HG03280 (cell line): ENCODE measurements at regions not wholly inside any gene's neighbourhood (a gene's known extent, or its start where the extent isn't known, plus 50 kb on each side); places are given as distances from the start of the nearest gene placed in this dataset.
"Not testable (repeated sequence)": the region's sequence is repeated elsewhere in the genome, so short reads cannot be mapped to it uniquely, and the experiment has no call there.

Source experiments
- ATAC-seq: cut with Tn5 transposase; IDR thresholded peaks from one replicate; pipeline ENCODE4 v1.9.1; 2021; ENCODE audit warnings: mild to moderate bottlenecking, moderate library complexity; ENCODE audit not compliant: unreplicated experiment

DNA sequence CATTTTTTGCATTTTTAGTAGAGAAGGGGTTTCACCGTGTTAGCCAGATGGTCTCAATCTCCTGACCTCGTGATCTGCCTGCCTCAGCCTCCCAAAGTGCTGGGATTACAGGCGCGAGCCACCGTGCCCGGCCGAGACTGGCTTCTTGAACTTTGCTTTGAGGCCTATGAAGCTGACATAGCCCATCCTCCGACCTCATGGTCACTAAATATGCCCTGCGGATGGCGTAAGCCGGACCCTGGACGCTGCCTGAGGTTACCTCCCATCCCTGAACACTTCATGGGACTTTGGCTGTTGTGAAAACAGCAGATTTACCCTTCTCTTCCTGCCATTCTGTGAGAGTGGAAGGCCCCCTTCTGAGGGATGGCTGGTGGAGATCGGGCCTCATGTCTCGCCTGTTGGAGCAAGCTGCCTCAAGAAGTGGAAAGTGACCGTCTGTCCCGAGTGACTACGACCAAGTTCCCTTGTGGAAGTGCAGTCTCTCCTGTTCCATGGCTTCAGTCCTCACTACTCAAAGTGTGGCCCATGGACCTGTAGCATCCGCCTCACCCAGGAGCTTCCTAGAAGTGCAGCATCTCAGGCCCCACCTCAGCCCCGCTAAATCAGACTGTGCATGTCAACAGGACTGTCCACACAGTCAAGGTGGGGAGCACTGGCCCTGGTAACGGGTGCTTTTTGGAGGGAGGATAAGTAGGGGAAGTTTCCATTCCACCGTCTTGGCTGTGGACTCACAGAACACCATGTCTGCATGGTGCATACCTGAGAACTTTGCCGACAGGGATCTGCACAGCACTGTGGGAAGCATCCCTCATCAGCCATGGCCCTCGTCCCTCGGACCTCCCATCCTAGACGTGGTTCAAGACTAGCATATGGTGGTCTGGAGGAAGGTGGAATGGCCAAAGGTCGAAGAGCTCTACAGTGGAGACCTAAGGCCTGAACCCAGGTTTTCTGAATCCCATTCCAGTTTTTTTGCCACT lies 210.5 kb upstream of the SHH start:
- no peak for ATAC-seq

DNA sequence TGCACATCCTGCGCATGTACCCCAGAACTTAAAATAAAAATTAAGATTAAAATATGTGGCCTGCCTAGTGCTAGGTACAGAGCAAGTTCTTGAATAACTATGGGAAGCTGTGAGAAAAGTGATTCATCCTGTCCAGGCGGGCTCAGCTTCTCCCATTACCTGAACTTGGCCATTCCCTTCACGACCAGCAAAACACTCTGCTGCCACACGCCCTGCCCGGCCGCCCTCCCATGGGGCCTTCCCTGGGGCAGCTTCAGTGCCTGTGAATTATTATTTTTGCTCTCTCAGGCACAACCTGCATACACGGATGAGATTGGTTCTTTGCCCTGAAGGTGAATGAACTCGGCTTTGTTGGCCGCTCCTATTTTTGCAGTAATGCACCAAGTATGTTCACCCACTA lies 209.2 kb upstream of the SHH start:
- no peak for ATAC-seq

DNA sequence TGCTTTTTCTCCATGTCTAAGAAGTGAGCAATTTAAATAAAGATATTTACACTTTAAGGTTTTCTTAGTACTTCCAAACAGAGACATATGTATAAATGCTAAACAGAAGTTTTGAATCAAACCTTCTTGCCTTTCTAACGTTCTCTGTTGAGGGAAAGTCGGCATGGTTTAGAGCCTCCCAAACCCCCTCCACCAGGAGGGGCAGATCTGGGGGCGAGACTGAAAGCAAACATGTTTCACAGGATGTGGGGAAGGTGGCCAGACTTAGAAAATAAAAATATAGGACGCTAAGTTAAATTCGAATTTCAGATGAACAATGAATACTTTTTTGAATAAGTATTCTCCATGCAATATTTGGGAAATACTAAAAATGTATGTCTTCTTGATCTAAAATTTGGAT lies 208.3 kb upstream of the SHH start:
- ATAC-seq = no peak

DNA sequence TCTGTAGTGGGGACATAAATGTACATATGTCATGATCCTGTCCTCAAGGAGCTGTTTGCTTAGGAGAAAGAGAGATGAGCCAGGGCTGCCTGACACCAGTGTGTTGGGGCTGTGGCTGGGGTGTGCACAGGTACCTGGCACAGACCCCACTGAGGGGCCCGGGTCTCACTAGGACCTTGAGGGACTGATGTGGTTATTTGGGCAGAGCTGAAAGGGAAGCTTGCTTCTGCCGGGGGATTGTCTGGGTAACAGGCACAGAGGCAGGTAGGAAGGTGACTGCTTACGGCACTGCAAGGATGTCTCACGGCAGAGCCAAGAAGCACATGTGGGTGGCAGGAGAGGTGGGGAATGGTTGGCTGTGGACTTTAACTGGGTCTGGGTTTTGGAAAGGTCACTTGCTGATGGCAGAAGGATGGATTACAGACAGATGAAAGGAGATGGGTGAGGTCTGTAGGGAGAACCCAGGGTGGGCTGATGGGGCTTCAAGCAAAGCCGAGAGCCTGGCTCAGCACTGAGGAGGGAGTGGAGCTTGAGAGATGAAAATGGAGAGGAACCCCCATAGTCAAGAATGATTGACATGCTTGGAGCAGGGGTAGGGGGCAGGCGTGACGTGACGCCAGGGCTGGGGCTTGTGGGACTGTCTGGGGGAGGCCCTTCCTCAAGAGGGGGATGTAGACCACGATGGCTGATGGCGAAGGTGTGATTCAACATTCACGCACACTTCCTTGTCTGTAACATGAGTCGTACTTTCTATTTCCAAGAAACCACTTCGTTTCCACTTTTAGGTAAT lies 207.7 kb upstream of the SHH start:
- no peak for ATAC-seq

- no peak for ATAC-seq
Measured at GRCh38 chr7:156019308-156019707, 207.0 kb upstream of the SHH start.

- ATAC-seq = no peak
Measured at GRCh38 chr7:156017916-156018700, 205.8 kb upstream of the SHH start.

DNA sequence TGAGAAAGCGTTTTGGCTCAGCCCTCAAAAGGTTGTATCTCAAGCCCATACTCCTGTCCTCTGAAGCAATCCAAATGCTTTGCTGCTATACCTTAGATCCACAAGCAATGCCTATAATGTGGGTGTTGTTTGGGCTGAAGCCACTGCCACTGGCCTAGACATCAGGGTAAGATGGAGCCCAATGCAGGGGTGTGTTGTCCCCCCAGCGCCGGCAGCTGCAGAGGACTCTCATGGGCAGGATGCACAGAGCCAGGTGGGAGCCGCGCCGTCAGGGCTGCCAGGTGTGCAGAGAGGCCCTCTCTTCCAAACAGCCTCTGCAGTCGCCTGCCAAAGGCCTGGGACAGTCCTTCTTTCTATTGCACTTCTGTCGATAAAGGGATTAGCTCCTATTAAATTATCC lies 205.2 kb upstream of the SHH start:
- no peak for ATAC-seq

- no peak for ATAC-seq
Measured at GRCh38 chr7:156015237-156016020, 203.2 kb upstream of the SHH start.

GRCh38 chr7:156014808-156015207 lies 202.5 kb upstream of the SHH start:
- ATAC-seq = no peak

GRCh38 chr7:156014201-156014600 lies 201.9 kb upstream of the SHH start:
- ATAC-seq = no peak

GRCh38 chr7:156012412-156012811 lies 200.1 kb upstream of the SHH start:
- ATAC-seq = no peak

- no peak for ATAC-seq
Measured at GRCh38 chr7:156009569-156009968, 197.3 kb upstream of the SHH start.

DNA sequence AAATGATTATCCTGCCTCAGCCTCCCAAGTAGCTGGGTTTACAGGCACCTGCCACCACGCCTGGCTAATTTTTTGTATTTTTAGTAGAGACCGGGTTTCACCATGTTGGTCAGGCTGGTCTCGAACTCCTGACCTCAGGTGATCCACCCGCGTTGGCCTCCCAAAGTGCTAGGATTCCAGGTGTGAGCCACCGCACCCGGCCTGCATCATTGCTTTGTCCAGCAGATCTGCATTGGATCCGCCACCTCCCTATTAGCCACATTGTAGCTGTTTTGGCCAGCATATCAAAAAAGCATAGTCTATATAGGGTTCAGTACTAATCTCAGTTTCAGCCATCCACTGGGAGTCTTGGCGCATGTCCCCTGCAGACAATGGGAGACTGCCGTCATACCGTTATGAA lies 194.6 kb upstream of the SHH start:
- ATAC-seq = not testable (repeated sequence)

GRCh38 chr7:156006024-156006423 lies 193.8 kb upstream of the SHH start:
- ATAC-seq = no peak

GRCh38 chr7:156005202-156005691 lies 193.0 kb upstream of the SHH start:
- no peak for ATAC-seq

- no peak for ATAC-seq
Measured at GRCh38 chr7:156004265-156005201, 192.3 kb upstream of the SHH start.

DNA sequence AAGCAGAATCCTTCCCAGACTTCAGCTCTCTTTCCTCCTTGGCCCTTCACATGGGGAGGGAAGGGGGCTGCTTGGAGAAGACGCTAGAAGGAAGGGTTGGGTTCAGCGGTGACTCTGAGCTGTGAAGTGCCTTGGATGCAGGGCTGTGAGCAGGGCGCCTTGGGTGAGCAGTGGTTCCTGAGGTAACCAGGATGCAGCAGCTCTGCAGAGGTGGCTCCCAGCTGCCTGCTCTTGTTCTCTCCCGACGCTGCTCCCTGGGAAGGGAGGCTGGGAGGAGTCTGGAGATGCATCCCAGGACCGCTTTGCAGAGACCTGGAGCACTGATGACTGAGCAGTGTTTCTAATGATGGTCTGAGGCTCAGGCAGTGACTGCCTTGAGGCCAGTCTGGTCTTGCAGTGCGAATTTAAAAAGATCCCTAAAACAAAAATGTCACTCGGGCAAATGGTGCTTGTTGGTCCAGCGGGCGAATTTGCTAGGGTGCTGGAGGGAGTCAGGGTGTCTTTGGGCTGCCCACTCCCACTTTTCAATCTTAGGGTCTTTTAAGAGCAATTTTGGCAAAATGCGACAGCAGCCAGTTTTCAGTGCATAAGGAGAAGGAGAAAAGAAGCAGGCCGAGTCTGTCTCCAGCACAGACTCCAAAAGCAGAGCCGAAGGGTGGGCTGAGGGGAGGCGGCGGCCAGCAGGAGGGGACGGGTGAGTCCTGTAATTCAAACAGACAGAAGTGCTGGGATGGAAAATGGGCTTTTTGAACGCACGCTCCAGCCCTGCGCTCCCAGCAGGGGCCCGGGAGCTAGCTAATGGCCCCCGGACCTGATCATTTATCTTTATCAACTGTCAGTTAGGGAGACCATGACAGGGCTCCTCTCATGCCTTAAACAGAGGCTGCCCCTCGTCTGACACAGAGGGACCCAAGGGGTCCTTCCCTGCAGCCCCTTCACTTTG lies 191.2 kb upstream of the SHH start:
- ATAC-seq = no peak
